ENCODE measurements at regions not wholly inside any gene's neighbourhood (a gene's known extent, or its start where the extent isn't known, plus 50 kb on each side); places are given as distances from the start of the nearest gene placed in this dataset.
"Not testable (repeated sequence)": the region's sequence is repeated elsewhere in the genome, so short reads cannot be mapped to it uniquely, and the experiment has no call there.

DNA sequence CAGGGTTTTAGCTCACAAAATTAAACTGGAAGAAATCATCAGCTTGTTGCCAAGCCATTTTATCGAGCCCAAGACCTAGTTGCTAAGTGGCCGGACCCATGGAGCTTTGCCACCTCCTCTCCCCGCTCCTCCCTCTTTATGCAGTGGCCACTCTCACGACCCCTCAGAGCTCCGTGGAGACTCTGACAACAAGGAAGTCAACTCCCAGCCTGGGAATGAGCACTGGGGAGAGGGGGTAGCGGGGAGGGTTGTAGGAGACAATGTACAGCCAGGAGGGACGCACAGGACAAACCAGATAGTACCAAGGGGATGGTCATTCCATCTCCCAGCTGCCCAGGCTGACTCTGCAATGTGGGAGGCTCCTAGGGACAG, 250.9 kb downstream of the SIPA1L2 start:
- DNase-seq: no peak

DNA sequence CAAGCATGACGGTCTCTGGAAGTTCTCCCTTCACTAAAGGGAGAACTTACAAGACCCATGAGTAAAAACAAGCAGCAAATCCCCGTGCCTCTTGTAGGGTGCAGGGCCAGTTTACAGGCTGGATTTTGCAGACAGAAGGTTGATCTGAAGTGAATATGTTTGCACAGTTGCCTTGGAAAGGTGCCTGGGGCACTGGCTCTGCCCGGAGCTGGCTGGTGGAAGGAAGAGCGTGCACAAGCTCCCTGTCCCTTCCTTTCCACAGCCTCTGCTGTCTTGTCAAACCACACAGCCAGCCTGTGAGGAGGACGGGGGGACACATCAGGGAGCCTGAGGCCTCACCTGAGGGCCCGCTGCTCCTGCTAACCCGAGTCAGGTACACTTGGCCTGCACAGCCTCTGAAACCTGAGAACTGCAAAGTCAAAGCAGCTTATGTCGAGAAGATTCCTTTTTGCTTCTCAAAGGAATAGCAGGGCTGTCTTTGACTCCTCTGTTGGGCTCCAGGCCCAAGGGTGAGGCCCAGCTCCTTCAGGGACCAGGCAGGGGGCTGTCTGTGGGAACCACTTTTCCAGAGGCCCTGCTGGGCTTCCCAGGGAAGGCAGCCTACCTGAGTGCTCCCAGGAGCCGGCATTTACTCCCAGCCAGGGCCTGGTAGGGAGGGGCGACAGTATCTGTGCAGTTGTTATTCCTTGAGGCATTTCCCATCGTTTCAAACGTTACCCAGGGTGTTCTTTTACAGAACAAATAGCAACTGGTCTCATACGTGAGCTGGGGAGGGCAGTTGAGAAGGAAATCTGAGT, 251.5 kb downstream of the SIPA1L2 start:
- DNase-seq: no peak

DNA sequence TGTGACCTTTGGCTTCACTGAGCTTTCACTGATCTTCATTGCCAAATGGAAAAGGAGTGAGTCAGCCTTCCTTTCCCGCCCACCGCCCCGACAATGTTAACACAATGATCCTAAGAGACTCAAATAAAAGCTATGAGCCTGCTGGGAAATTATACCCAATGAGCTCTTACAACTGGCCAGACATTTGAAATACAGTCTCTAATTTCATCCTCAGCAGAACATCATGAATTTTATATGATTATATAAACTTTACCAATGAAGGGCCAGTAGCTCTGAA, 252.5 kb downstream of the SIPA1L2 start:
- DNase-seq: no peak

DNA sequence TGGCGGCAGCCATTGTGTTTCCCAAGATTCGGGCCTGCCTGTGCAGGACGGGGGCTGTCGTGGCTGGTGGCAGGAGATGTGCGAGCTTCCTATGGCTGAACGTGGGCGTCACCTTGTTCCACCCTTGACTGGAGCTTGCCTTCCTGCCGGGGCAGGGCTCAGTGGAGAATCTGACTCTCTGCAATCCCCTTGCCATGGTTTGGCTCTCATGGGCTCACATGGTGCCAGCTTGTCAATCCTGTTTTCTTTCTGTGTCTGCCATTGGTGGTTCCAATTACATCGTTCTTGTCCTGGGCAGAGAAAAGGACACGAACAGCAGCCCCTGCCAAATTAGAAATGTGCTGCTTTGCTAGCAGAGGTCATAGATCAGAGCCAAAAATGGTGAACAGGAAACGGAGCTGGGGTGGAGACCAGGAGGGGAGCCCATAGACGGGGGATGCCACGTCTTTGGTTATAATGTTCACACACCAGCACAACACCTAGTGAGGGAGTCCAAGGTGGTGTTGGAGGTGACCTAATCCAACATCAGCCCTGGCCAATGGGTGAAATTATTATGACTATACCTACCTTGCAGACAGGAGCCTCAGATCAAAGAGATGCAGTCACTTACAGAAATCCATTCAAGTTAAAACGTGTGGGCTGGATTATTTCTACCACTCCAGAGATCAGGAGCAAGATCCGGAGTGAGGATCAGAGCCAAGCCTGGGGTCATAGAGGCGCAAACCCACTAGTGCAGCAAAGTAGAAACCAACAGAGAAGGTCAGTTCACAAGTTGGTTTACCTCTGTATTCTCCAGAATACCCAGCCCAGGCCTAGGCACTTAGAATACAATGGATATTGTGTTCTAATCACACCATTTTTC, 253.1 kb downstream of the SIPA1L2 start:
- no peak for DNase-seq

DNA sequence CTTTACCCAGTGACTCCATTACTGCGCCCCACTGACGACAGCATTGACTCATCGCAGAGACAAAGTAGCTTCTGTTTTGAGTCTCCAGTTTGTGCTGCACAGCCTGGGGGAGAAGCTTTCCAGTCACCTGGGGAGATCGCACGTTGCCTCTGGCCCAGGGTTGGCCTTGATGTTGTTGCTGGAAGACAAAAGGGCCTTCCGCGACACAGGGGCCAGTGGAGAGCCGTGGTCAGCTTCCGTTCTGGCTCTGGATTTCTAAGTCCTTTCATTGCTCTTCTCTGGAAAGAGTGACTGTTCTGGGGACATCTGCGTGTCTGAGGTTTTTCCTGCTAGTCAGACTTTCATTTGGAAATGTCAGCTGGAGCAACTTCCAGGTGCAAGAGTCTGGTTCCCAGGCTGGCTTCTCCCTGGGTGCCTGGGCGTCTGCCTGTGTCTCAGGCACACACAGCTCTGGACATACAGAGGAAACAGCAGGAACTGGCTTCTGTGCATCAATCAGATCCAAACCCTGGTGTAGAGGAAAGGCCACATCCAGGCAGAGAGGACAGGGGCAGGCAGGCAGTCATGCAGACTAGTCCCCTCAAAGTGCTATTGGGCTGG, 257.0 kb downstream of the SIPA1L2 start:
- DNase-seq: no peak

DNA sequence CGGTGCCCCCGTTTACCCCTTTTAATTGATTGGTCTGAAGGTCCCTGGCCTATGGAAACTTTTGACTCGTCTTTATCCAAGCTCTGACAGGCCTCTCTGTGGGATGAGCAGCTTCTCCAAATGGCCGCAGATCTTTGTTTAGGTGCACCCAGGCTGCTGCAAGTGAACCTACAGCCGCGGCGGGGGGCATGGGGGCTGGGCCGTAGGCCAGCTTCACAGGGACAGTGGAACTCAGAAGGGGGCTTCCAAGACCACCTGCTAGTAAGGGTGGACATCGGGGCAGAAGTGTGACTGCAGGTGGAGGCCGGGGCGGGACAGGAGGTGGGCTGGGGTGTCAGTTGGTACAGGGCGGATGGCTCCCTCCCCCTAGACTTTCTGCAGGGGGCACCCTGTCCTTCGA, 257.5 kb downstream of the SIPA1L2 start:
- DNase-seq: no peak

DNA sequence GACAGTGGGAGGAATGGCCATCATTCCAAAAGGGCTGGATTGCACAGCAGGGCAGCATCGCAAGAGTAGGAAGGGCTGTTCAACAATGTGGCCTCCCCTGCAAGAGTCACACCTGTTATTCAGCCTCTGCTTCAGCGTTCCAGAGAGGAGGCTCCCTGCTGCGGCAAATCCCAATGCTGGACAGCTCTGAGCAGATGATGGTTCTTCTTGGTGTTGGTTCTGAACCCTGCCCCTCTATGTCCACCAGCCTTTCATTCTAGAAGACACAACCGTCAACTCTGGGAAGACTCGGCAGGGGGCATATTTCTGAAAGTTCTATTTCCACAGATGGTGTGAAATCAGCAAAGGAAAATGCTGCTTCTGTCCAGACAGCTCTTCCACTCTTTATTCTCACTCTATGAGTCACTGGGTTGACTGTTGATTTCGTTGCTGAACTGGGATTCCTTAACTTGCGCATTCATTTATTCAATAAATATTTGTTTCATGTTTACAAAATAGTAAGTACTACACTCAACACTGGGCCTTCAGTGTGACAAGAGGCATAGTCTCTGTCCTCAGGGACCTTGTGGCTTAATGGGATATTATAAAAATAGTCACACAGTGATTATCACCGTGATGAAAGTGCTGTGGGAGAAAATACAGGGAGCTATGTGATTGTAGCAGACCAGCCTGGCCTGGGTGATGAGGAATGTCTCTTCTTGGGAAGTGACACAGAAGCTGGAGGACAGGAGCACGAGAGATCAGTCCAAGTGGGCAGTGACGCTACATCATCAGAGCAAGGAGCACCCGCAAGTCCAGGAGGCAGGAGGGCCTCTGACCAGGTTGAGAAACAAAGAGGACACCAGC, 260.3 kb downstream of the SIPA1L2 start:
- no peak for DNase-seq

DNA sequence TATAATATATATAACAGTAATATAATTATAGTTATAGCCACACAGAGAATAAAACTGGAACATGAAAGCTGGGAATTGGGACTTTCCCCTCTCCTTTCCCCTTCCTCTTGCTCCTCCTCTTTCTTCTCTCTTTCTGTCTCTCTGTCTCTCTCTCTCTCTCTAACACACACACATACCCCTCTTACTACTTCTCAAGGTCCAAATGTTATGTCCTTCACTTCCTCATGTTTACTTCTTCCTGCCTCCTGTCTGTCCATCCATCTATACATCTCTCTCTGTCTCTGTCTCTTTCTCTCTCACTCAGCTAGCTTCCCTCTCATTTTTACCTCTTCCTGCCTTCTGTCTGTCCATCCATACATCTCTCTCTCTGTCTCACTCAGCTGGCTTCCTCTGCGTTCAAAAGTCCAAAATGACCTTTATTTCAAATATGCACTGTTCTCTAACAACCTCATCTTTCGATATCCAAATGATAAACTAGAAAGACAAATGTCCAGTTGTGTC, 261.1 kb downstream of the SIPA1L2 start:
- DNase-seq: no peak

DNA sequence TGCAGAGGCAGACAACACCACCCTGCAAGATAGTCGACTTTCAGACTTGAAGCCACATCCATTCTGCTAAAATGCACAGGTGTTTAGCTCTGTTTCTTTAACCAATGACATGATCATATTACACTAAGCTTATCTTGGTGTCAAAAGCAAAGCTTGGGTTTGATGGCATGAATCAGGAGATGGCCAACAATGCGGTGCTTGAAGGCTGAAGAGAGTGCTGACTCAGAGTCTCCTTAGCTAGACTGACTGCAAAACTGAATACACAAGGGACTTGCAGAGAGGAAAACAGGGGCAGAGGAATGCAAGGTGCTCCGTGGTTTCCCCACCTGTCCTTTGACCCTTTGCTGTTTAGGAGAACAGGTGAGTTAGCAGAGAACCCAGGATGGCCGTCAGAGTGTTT, 262.6 kb downstream of the SIPA1L2 start:
- DNase-seq: no peak

DNA sequence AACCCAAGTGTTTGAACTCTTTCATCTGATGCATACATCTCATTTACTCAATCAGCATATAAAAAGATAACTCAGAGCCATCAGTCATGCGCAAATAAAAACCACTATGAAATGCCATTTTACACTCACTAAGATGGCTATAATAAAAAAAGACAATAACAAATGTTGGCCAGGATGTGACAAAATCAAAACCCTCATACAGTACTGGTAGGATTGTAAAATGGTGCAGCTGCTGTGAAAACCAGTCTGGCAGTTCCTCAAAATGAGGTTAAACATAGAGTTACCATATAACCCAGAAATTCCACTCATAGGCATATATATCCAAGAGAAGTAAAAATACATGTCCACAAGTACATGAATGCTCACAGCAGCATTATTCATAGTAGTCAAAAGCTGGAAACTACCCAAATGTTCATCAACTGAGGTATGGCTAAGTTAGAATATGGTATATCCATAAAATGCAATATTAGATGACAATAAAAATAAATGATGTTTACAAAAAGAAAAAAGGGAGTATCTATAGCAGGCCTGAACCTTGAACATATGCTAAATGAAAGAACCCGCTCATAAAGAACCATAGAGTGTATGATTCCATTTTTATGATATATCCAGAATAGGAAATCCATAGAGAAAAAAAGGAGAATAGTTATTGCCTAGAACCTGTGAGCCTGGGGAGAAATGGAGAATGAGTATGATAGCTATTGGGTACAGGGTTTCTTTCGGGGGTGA, 265.1 kb downstream of the SIPA1L2 start:
- DNase-seq: no peak

DNA sequence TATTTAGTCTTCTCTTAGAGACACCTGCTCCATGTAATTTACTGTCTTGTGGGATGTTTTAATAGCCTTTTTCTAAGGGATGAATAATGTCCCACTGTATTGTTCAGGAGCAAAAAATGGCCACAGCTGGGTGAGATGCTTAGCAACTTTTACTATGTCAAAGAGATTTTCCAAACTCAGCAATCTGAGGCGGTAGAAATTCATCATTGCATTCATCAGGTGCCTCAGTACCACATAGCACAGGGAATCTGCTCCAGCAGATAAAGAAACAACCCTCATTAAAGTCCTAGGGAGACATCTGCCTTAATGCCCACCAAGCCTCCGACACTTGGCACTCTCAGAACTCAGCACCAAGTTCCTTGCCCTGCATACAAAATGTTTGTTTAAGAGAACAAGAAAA, 266.9 kb downstream of the SIPA1L2 start:
- no peak for DNase-seq

DNA sequence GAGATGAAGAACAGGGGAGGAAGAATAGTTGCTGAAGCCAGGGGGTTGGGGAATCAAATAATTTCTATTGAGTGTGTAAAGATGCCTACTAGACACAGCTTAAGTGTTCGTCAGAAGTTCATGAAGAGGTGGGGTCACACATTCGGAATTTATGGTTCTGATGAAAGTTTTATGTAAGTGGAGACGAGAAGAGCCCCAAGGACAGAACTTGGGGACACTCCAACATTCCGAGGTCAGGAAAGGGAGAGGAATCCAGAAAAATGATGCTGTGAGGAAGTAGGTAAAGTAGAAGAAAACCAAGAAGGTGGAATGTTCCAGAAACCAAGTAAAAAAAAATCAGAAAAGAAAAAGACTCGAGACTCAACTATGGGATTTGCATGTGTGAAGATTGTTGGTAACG, 272.5 kb downstream of the SIPA1L2 start:
- no peak for DNase-seq

DNA sequence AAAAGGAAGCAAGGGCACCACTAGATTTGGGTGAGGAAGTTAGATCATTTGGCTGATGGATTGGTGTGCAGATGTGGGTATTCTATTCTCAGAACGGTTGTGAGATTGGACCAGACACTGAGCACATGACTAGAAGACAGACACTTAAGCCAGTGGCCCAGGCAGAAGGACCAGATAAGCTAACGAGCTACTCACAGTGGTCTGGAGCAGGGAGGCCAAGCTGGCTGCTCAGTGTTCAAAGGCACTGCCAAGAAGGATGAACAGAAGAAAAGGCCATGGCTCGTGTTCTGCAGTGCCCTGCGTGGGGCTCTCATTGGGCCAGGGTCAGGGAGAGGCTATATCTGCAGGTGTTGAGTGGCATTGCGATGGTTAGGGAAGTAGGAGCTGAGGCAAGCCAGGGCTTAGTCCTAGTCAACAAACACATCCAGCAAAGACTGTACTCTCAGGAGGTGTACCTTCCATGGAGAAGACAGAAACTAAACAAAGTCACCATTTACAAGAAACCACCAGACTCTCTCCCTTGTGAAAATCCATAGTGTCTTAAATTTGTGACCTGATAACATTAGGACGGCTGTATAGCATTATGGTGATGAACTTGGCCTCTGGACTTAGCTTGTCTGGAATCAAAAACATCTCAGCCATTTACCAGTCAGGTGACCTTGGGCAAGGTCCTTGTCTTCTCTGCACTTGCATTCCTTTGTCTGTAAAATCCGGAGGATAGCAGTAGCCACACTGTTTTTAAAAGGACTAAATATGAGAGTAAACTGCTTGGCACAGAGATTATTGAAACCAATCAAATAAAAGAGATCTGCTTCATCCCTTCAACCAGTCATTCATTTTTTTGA, 274.5 kb downstream of the SIPA1L2 start:
- DNase-seq: no peak

DNA sequence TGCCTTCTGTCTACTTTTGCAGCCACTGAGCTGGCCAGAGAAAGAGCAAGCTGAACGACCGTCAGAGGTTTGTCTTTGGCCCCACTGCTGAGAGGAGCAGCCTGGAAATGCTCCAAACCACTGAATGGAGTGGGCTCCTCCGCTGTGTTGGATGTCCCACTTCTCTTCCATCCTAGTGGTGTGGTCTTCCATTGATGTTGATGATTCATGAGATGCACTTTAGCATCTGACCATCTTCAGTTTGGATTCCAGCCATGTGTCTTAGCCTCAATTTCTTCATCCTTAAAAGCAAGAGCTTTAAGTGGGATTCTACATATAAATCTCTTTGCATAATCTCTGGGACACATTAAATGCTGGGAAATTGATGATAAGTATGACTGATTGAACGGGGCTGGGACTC, 276.9 kb downstream of the SIPA1L2 start:
- DNase-seq: no peak

DNA sequence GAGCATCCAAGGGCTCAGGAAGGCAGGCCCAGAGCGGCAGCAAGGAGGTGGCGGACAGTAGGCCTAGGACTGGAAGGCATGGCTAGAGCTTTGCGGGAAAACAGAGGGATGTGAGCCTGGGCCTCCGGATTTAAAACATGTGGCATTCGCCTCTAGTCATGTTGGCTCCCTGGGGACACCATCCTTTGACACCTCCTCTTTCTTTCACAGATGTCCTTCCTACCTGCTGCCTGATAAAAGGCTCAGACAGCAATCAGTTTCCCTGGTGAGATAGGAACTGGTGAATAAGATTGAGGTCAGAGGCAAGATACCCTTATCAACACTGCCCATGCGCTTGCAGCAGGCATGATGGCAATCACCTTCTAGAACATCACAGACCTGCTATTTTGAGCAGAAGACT, 277.6 kb downstream of the SIPA1L2 start:
- DNase-seq: no peak

DNA sequence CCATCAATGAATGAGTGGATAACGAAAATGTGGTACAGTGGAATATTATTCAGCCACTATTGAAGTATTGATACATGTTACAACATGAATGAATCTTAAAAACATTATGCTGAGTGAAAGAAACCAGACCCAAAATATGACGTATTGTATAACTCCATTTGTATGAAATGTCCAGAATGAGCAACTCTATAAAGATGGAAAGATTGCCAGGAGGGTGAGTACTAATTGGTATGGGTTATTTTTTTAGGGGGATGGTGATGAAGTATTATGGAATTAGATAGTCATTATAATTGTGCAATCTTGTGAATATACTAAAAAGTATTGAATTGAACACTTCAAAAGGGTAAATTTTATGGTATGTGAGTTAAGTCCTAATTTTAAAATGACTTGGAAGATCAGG, 278.6 kb downstream of the SIPA1L2 start:
- no peak for DNase-seq

DNA sequence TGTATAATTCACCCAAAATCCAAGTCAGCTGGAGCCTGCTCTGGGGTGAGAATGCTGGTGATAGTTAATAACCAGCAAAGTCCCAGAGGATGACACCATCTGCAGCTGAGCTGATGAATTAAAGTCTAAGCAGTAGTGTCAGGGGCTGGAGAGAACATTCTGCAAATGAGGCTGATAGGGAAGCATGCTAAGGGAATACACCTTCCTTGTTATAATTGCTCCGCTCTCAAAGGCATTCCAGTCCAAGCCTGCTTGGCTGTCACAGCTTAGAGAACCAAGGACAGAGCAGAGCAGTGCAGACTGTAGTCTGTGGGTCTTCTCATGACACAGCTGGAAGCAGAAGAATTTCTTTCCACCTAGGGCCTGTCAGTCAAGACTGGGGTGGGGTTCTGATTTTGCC, 283.1 kb downstream of the SIPA1L2 start:
- no peak for DNase-seq

DNA sequence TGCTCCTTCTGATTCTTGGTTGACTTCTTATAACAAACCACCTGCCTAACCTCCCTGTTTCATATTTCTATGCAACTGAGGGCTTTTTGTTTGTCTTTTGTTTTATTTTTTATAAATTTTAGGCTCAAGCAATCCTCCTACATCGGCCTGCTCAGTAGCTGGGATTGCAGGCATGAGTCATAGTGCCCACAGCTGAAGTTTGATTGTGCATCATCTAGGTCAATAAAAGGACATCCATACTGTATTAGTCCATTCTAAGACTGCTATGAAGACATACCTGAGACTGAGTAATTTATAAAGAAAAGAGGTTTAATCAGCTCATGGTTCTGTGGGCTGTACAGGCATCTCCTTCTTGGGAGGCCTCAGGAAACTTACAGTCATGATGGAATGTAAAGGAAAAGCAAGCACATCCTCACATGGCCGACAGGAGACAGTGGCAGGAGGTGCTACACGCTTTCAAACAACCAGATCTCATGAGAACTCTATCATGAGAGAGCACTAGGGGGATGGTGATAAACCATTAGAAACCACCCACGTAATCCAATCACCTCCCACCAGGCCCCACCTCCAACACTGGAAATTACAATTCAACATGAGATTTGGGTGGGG, 285.0 kb downstream of the SIPA1L2 start:
- DNase-seq: no peak

DNA sequence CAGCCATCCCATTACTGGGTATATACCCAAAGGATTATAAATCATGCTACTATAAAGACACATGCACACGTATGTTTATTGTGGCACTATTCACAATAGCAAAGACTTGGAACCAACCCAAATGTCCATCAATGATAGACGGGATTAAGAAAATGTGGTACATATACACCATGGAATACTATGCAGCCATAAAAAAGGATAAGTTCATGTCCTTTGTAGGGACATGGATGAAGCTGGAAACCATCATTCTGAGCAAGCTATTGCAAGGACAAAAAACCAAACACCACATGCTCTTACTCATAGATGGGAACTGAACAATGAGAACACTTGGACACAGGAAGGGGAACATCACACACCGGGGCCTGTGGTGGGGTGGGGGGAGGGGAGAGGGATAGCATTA, 285.7 kb downstream of the SIPA1L2 start:
- not testable (repeated sequence) for DNase-seq

DNA sequence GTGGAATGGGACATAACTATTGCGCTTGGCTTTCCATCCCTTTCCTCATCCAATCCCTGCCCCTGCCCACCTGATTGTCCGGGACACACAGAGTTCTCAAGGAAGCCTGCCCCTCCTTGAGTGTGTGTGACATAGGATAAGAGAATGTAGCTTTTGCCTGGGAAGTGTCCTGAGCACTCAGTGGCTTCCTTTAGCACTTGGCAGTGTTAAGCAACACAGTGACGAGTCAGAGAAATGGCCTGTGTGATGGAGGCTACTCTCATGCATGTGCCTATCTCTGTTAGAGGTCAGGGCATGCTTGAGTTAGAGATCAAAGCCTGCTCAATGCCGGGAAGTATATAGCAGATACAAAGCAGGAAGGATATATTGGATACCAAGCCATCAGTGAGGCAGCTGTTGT, 289.5 kb downstream of the SIPA1L2 start:
- DNase-seq: no peak

DNA sequence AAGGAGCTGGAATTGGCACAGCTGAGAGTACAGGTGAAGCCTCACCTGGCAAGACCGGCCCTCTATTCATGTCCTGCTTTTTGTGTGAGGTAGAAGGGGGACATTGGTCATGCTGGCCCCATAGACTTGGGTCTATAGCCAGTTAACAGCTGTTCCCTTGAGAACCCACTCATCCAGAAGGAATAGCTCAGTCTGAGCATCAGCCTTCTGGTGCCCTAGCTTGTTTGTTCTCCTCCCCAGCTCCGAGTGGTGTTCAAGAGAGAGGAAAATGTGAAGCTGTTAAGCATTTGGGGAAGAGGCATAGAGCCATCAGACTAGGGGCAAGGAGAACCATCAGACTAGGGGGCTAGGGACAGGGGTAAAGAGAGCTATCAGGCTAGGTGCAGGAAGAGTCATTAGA, 290.9 kb downstream of the SIPA1L2 start:
- no peak for DNase-seq
